IMR-90 (cell line): ENCODE measurements at regions not wholly inside any gene's neighbourhood (a gene's known extent, or its start where the extent isn't known, plus 50 kb on each side); places are given as distances from the start of the nearest gene placed in this dataset.

Experiments
- ATAC-seq: fragments of 200-7000 bp; cut with Tn5 transposase; 2 replicates; pipeline ENCODE4 v1.9.1; 2020; ENCODE audit warnings: low read depth, mild to moderate bottlenecking, moderate library complexity
- BruUV-seq: library from RNA; stranded (reverse); fragments of 400-500 nt; replicated peaks from 2 replicates; lab custom pipeline; 2021; lab: Mats Ljungman, UMichigan
- CTCF ChIA-PET: fragments of 300-600 bp; formaldehyde crosslinking; extraction: SDS; loops from one replicate; lab custom pipeline; 2021; ENCODE audit warnings: antibody characterized with exemption; lab: Yijun Ruan, JAX
- POLR2A ChIA-PET: fragments of 300-600 bp; sonication (Branson Sonifier 250); formaldehyde crosslinking; loops from one replicate; lab custom pipeline; 2022; ENCODE audit warnings: antibody characterized with exemption; ENCODE audit not compliant: unreplicated experiment; lab: Charles Lee
- DNase-seq: peaks from one replicate; pipeline ENCODE4 v3.0.0; 2013
- H2AFZ ChIP-seq: replicated peaks from 2 replicates; pipeline ENCODE3; 2013; ENCODE audit warnings: low read length, mild to moderate bottlenecking; ENCODE audit not compliant: poor library complexity
- H2AK5ac ChIP-seq: 2 replicates; pipeline ENCODE4 v1.6.1; 2013; ENCODE audit warnings: low read depth, low read length, inconsistent platforms
- H2AK9ac ChIP-seq: replicated peaks from 2 replicates; pipeline ENCODE3; 2013; ENCODE audit warnings: mild to moderate bottlenecking, low read depth, low read length, moderate library complexity; ENCODE audit not compliant: poor library complexity
- H2BK120ac ChIP-seq: 2 replicates; pipeline ENCODE4 v1.6.1; 2013; ENCODE audit warnings: low read depth, low read length, inconsistent platforms
- H2BK15ac ChIP-seq: 3 replicates; pipeline ENCODE4 v1.6.1; 2013; ENCODE audit warnings: low read depth, low read length, inconsistent platforms
- H2BK20ac ChIP-seq: 2 replicates; pipeline ENCODE4 v1.6.1; 2013; ENCODE audit warnings: low read depth, mild to moderate bottlenecking, inconsistent platforms, low read length, moderate library complexity
- H2BK5ac ChIP-seq: 2 replicates; pipeline ENCODE4 v1.6.1; 2013; ENCODE audit warnings: mild to moderate bottlenecking, low read depth, low read length, inconsistent platforms; ENCODE audit not compliant: poor library complexity, severe bottlenecking
- H3K14ac ChIP-seq: replicated peaks from 2 replicates; pipeline ENCODE4 v1.6.1; 2013; ENCODE audit warnings: low read depth, low read length, inconsistent platforms
- H3K18ac ChIP-seq: 2 replicates; pipeline ENCODE4 v1.6.1; 2013; ENCODE audit warnings: low read depth, low read length, control low read depth
- H3K23ac ChIP-seq: 2 replicates; pipeline ENCODE4 v1.6.1; 2013; ENCODE audit warnings: low read depth, low read length, inconsistent platforms
- H3K27ac ChIP-seq: 2 replicates; pipeline ENCODE4 v1.5.1; 2013; ENCODE audit warnings: mild to moderate bottlenecking, control low read depth, low read length; ENCODE audit not compliant: insufficient read depth
- H3K27me3 ChIP-seq: 2 replicates; pipeline ENCODE4 v1.6.1; 2013; ENCODE audit warnings: low read length; ENCODE audit not compliant: control insufficient read depth, insufficient read depth
- H3K36me3 ChIP-seq: 2 replicates; pipeline ENCODE4 v1.6.1; 2013; ENCODE audit warnings: low read length, mixed read lengths; ENCODE audit not compliant: control insufficient read depth, insufficient read depth
- H3K4ac ChIP-seq: 2 replicates; pipeline ENCODE4 v1.6.1; 2013; ENCODE audit warnings: low read depth, low read length, inconsistent platforms
- H3K4me1 ChIP-seq: 2 replicates; pipeline ENCODE4 v1.6.1; 2013; ENCODE audit warnings: low read length, mixed read lengths; ENCODE audit not compliant: control insufficient read depth, insufficient read depth
- H3K4me2 ChIP-seq: 2 replicates; pipeline ENCODE4 v1.6.1; 2013; ENCODE audit warnings: low read depth, mild to moderate bottlenecking, control low read depth, low read length, moderate library complexity
- H3K4me3 ChIP-seq: 2 replicates; pipeline ENCODE4 v1.5.1; 2013; ENCODE audit warnings: low read depth, mild to moderate bottlenecking, control low read depth, low read length, moderate library complexity; ENCODE audit not compliant: insufficient read depth
- H3K56ac ChIP-seq: 2 replicates; pipeline ENCODE4 v1.6.1; 2013; ENCODE audit warnings: low read length, inconsistent platforms; ENCODE audit not compliant: insufficient read depth; ENCODE audit errors: extremely low read depth
- H3K79me1 ChIP-seq, 2 experiments: 2 replicates each; pipeline ENCODE4 v1.6.1; 2013; ENCODE audit warnings: low read length in 2 of 2, inconsistent platforms in 1 of 2, low read depth in 1 of 2
- H3K9ac ChIP-seq: 2 replicates; pipeline ENCODE4 v1.6.1; 2013; ENCODE audit warnings: low read depth, low read length, control low read depth
- H3K9me1 ChIP-seq: 2 replicates; pipeline ENCODE4 v1.6.1; 2013; ENCODE audit warnings: low read length, inconsistent platforms; ENCODE audit not compliant: insufficient read depth
- H3K9me3 ChIP-seq: 2 replicates; pipeline ENCODE4 v1.6.1; 2013; ENCODE audit warnings: low read length; ENCODE audit not compliant: control insufficient read depth, insufficient read depth
- H4K20me1 ChIP-seq: 2 replicates; pipeline ENCODE4 v1.6.1; 2013; ENCODE audit warnings: low read length, inconsistent platforms; ENCODE audit not compliant: insufficient read depth
- H4K5ac ChIP-seq: 2 replicates; pipeline ENCODE4 v1.6.1; 2013; ENCODE audit warnings: mild to moderate bottlenecking, low read depth, low read length, control low read depth
- H4K8ac ChIP-seq, 2 experiments: 2 replicates each; pipeline ENCODE4 v1.6.1; 2013; ENCODE audit warnings: low read depth in 2 of 2, low read length in 2 of 2, control low read depth in 1 of 2, inconsistent platforms in 1 of 2
- H4K91ac ChIP-seq: 2 replicates; pipeline ENCODE4 v1.6.1; 2013; ENCODE audit warnings: low read depth, low read length, inconsistent platforms; ENCODE audit not compliant: insufficient read depth
- BHLHE40 ChIP-seq: fragments of 150-350 bp; IDR thresholded peaks from 2 replicates; pipeline ENCODE4 v1.6.1; 2016; ENCODE audit warnings: mild to moderate bottlenecking, low read depth, low read length
- CEBPB ChIP-seq: IDR thresholded peaks from 2 replicates; pipeline ENCODE4 v1.6.1; 2012; ENCODE audit warnings: low read depth, low read length, improper control_type of control experiment
- CHD1 ChIP-seq: IDR thresholded peaks from 2 replicates; pipeline ENCODE4 v1.6.1; 2012; ENCODE audit warnings: low read depth, low read length, improper control_type of control experiment
- CTCF ChIP-seq: conservative IDR thresholded peaks from 2 replicates; pipeline ENCODE4 v1.5.1; 2012; ENCODE audit warnings: mild to moderate bottlenecking, low read depth, low read length, improper control_type of control experiment
- ELK1 ChIP-seq: fragments of 150-350 bp; IDR thresholded peaks from 2 replicates; pipeline ENCODE4 v1.6.1; 2016; ENCODE audit warnings: low read depth, mild to moderate bottlenecking, low read length, moderate library complexity, borderline replicate concordance
- FOS ChIP-seq: fragments of 150-350 bp; IDR thresholded peaks from 2 replicates; pipeline ENCODE4 v1.6.1; 2016; ENCODE audit warnings: low read depth, low read length
- MAFK ChIP-seq: IDR thresholded peaks from 2 replicates; pipeline ENCODE4 v1.6.1; 2012; ENCODE audit warnings: low read depth, low read length, improper control_type of control experiment
- MAZ ChIP-seq: IDR thresholded peaks from 2 replicates; pipeline ENCODE4 v1.6.1; 2012; ENCODE audit warnings: low read depth, mild to moderate bottlenecking, low read length, improper control_type of control experiment, moderate library complexity, borderline replicate concordance
- MXI1 ChIP-seq: IDR thresholded peaks from 2 replicates; pipeline ENCODE4 v1.6.1; 2012; ENCODE audit warnings: low read depth, mild to moderate bottlenecking, low read length, moderate library complexity, borderline replicate concordance
- NFE2L2 ChIP-seq: fragments of 150-350 bp; IDR thresholded peaks from 2 replicates; pipeline ENCODE4 v1.6.1; 2016; ENCODE audit warnings: low read depth, mild to moderate bottlenecking, low read length
- POLR2A ChIP-seq: IDR thresholded peaks from 2 replicates; pipeline ENCODE4 v1.6.1; 2012; ENCODE audit warnings: mild to moderate bottlenecking, low read depth, low read length
- RAD21 ChIP-seq: IDR thresholded peaks from 2 replicates; pipeline ENCODE4 v1.6.1; 2012; ENCODE audit warnings: low read length, improper control_type of control experiment
- RCOR1 ChIP-seq: IDR thresholded peaks from 2 replicates; pipeline ENCODE4 v1.6.1; 2012; ENCODE audit warnings: mild to moderate bottlenecking, low read length, improper control_type of control experiment; ENCODE audit not compliant: insufficient replicate concordance
- RFX5 ChIP-seq: IDR thresholded peaks from 2 replicates; pipeline ENCODE4 v1.8.0; 2012; ENCODE audit warnings: low read depth, mild to moderate bottlenecking, low read length, moderate library complexity
- SMC3 ChIP-seq: fragments of 150-350 bp; IDR thresholded peaks from 2 replicates; pipeline ENCODE4 v1.6.1; 2016; ENCODE audit warnings: low read depth, mild to moderate bottlenecking, antibody characterized with exemption, low read length, moderate library complexity
- USF2 ChIP-seq: fragments of 150-350 bp; IDR thresholded peaks from 2 replicates; pipeline ENCODE4 v1.6.1; 2017; ENCODE audit warnings: mild to moderate bottlenecking, antibody characterized with exemption, low read length, low read depth
- WGBS, 2 experiments: methylation state at CpG; one replicate each; pipeline versions ENCODE4 v1.1.5 to v1.1.7; 2013; ENCODE audit warnings: missing lambda C conversion rate in 2 of 2; ENCODE audit not compliant: insufficient read length in 1 of 2; ENCODE audit errors: extremely low coverage in 2 of 2; 5-methylcytosine and 5-hydroxymethylcytosine counted together
- dilution Hi-C: fragments of 300-500 bp; cut with HindIII; formaldehyde crosslinking; loops from one replicate; pipeline ENCODE4 v1.14.3; 2018; ENCODE audit warnings: low sequenced_read_pairs; ENCODE audit not compliant: unreplicated experiment
- in situ Hi-C: fragments of 300-500 bp; cut with MboI; formaldehyde crosslinking; loops from 3 replicates; pipeline ENCODE4 v1.14.3; 2019; ENCODE audit warnings: low sequenced_read_pairs, inconsistent platforms, mixed read lengths
- intact Hi-C: fragments of 100-400 bp; cut with micrococcal nuclease; formaldehyde crosslinking; loops from 2 replicates; pipeline ENCODE4 v1.10.0; 2022

- Histone ChIP-seq H3K18ac (no peak overlapping the region), H2AK5ac (no peak overlapping the region), H3K27ac (no peak overlapping the region), H4K5ac (no peak overlapping the region), H2AFZ (no peak overlapping the region), H2BK15ac (no peak overlapping the region), H4K91ac (no peak overlapping the region), H4K8ac (no peak overlapping the region), H3K23ac (no peak overlapping the region), H3K9ac (no peak overlapping the region), H3K27me3 (no peaks in the 10 kb centered on the region), H2AK9ac (no peak overlapping the region), H2BK120ac (no peak overlapping the region), H3K9me3 (no peaks in the 10 kb centered on the region), H4K20me1 (no peaks in the 10 kb centered on the region), H3K14ac (no peak overlapping the region), H3K4me3 (no peak overlapping the region), H3K4me1 (no peaks in the 10 kb centered on the region), H3K9me1 (no peaks in the 10 kb centered on the region), H3K4me2 (no peak overlapping the region), H2BK20ac (no peak overlapping the region), H3K56ac (no peak overlapping the region), H3K36me3 (no peaks in the 10 kb centered on the region), H3K4ac (no peak overlapping the region), H2BK5ac (no peak overlapping the region), H3K79me1 (no peaks in the 10 kb centered on the region)
- POLR2A ChIA-PET: no interaction called here
- dilution Hi-C loops (no loop called here), intact Hi-C loops (no loop called here), in situ Hi-C loops (no loop called here)
- ATAC-seq (peak; percentile 69), DNase-seq (peak; percentile 55)
- 62% methylated on average over 3 of the region's 6 CpGs; no CpG with 5 or more reads in 1 of the 2 experiments for WGBS, 2 experiments
- BruUV-seq: no TSS peak
- TF ChIP-seq RCOR1 (no peak), MAFK (no peak), USF2 (no peak), MXI1 (no peak), CHD1 (no peak), ELK1 (no peak), CEBPB (no peak), SMC3 (no peak), MAZ (no peak), CTCF (no peak), NFE2L2 (no peak), RFX5 (no peak), POLR2A (no peak), BHLHE40 (no peak), RAD21 (no peak), FOS (no peak)
- CTCF ChIA-PET: no interaction called here
Measured at GRCh38 chr3:106542101-106542769, 673.4 kb upstream of the CBLB start.
